ENCODE measurements at regions not wholly inside any gene's neighbourhood (a gene's known extent, or its start where the extent isn't known, plus 50 kb on each side); places are given as distances from the start of the nearest gene placed in this dataset.

GRCh38 chr12:42030588-42030987 lies 114.1 kb downstream of the GXYLT1 start:
- TF ChIP-seq, protein P1, sequence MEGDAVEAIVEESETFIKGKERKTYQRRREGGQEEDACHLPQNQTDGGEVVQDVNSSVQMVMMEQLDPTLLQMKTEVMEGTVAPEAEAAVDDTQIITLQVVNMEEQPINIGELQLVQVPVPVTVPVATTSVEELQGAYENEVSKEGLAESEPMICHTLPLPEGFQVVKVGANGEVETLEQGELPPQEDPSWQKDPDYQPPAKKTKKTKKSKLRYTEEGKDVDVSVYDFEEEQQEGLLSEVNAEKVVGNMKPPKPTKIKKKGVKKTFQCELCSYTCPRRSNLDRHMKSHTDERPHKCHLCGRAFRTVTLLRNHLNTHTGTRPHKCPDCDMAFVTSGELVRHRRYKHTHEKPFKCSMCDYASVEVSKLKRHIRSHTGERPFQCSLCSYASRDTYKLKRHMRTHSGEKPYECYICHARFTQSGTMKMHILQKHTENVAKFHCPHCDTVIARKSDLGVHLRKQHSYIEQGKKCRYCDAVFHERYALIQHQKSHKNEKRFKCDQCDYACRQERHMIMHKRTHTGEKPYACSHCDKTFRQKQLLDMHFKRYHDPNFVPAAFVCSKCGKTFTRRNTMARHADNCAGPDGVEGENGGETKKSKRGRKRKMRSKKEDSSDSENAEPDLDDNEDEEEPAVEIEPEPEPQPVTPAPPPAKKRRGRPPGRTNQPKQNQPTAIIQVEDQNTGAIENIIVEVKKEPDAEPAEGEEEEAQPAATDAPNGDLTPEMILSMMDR (conservative IDR thresholded peaks at IDR 0.05; ENCODE audit: low read depth, low read length): no peak
- TF ChIP-seq EZH2 (IDR thresholded peaks at IDR 0.05; ENCODE audit: low read length, unreplicated experiment) (no peak), EZH2phosphoT487 (IDR thresholded peaks at IDR 0.05; ENCODE audit: borderline replicate concordance, low read length) (no peak)

Measured in PC-3 (cell line).